Smooth muscle cell (in vitro differentiated cells): ENCODE measurements at regions not wholly inside any gene's neighbourhood (a gene's known extent, or its start where the extent isn't known, plus 50 kb on each side); places are given as distances from the start of the nearest gene placed in this dataset.

Experiments used
- DNase-seq: peaks from one replicate; lab custom pipeline; 2025; ENCODE audit not compliant: unreplicated experiment; lab: John Stamatoyannopoulos, UW
- H2AFZ ChIP-seq: fragments of 200-600 bp; sonication (generic); 2 replicates; pipeline ENCODE4 v1.6.0; 2016; ENCODE audit warnings: antibody characterized with exemption, low read depth, mild to moderate bottlenecking
- H3F3A ChIP-seq: fragments of 200-600 bp; sonication (generic); 2 replicates; pipeline ENCODE4 v1.6.0; 2017; ENCODE audit warnings: antibody characterized with exemption, low read depth
- H3K27ac ChIP-seq: fragments of 200-600 bp; sonication (generic); 2 replicates; pipeline ENCODE4 v1.5.1; 2016; ENCODE audit warnings: low read depth, mild to moderate bottlenecking
- H3K27me3 ChIP-seq: fragments of 200-600 bp; sonication (generic); 2 replicates; pipeline ENCODE4 v1.6.1; 2016; ENCODE audit warnings: low read depth, mild to moderate bottlenecking
- H3K36me3 ChIP-seq: fragments of 200-600 bp; sonication (generic); 2 replicates; pipeline ENCODE4 v1.5.1; 2016; ENCODE audit warnings: low read depth
- H3K4me1 ChIP-seq: fragments of 200-600 bp; sonication (generic); 2 replicates; pipeline ENCODE4 v1.5.1; 2016; ENCODE audit warnings: low read depth
- H3K4me2 ChIP-seq: fragments of 200-600 bp; sonication (generic); 2 replicates; pipeline ENCODE4 v1.6.0; 2016; ENCODE audit warnings: mild to moderate bottlenecking
- H3K4me3 ChIP-seq: fragments of 200-600 bp; sonication (generic); 2 replicates; pipeline ENCODE4 v1.5.1; 2016; ENCODE audit warnings: mild to moderate bottlenecking
- H3K79me2 ChIP-seq: fragments of 200-600 bp; sonication (generic); 2 replicates; pipeline ENCODE4 v1.6.0; 2016; ENCODE audit warnings: low read depth, mild to moderate bottlenecking
- H3K9ac ChIP-seq: fragments of 200-600 bp; sonication (generic); 2 replicates; pipeline ENCODE4 v1.6.0; 2016; ENCODE audit warnings: low read depth
- H3K9me3 ChIP-seq: fragments of 200-600 bp; sonication (generic); replicated peaks from 2 replicates; pipeline ENCODE4 v1.5.1; 2016; ENCODE audit warnings: low read depth
- H4K20me1 ChIP-seq: fragments of 200-600 bp; sonication (generic); 2 replicates; pipeline ENCODE4 v1.6.0; 2016; ENCODE audit warnings: low read depth
- CTCF ChIP-seq: fragments of 200-600 bp; sonication (generic); IDR thresholded peaks from 2 replicates; pipeline ENCODE4 v1.5.1; 2017; ENCODE audit warnings: borderline replicate concordance, mild to moderate bottlenecking, antibody characterized with exemption; ENCODE audit not compliant: insufficient read depth, poor library complexity, severe bottlenecking
- WGBS: methylation state at CpG from one replicate; pipeline ENCODE4 v1.1.7; 2016; ENCODE audit warnings: low lambda C conversion rate; 5-methylcytosine and 5-hydroxymethylcytosine counted together

DNA sequence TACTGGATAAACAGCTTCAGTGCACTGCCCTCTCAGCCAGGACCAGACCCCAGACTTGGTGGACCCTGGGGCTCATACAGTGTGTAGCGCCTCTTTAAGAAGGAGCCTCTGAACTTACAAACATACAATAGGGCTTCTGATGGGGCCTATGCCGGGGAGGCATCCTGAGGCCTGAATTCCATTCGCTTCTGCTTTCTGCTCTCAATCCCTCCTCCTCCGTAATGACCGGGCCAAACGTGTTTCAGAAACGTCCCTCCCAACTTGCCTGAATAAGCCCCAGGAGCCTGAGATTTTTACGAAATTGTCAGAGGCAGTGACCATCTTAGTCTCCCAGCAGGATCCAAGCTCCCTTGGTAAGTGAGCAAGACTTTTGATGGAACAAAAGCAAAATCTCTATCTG, 128.1 kb upstream of the BOD1 start:
- Histone ChIP-seq H3K4me3 (no peak overlapping the region), H3K4me2 (peak overlapping the region; percentile 17), H3K27ac (no peak overlapping the region)

GRCh38 chr5:173745123-173745522, 128.7 kb upstream of the BOD1 start:
- 73% methylated on average over 4 of the region's 4 CpGs for WGBS
- Histone ChIP-seq H3K4me2 (no peak overlapping the region), H3K4me1 (peaks cover 19% of the 10 kb centered on the region), H3K27ac (no peak overlapping the region), H3K9ac (no peak overlapping the region), H2AFZ (peak overlapping the region; percentile 87), H3K4me3 (no peak overlapping the region), H3K79me2 (no peaks in the 10 kb centered on the region), H3K27me3 (no peaks in the 10 kb centered on the region), H3K9me3 (no peaks in the 10 kb centered on the region), H3F3A (no peaks in the 10 kb centered on the region), H3K36me3 (no peaks in the 10 kb centered on the region), H4K20me1 (no peaks in the 10 kb centered on the region)
- DNase-seq = no peak
- no peak for TF ChIP-seq CTCF

More for the DNA sequence above, 128.1 kb upstream of the BOD1 start:
- Histone ChIP-seq H2AFZ (peak overlapping the region; percentile 87), H3K9me3 (no peaks in the 10 kb centered on the region), H3K4me1 (peaks cover 19% of the 10 kb centered on the region), H3K36me3 (no peaks in the 10 kb centered on the region), H3F3A (no peaks in the 10 kb centered on the region), H3K9ac (no peak overlapping the region), H3K79me2 (no peaks in the 10 kb centered on the region), H4K20me1 (no peaks in the 10 kb centered on the region), H3K27me3 (no peaks in the 10 kb centered on the region)
- no peak for TF ChIP-seq CTCF
- DNase-seq = no peak
- 41% methylated on average over 8 of the region's 8 CpGs for WGBS

- H3K4me1 ChIP-seq = peaks cover 19% of the 10 kb centered on the region
- no peaks in the 10 kb centered on the region for H3K9me3 ChIP-seq
- no peak overlapping the region for H3K9ac ChIP-seq
- H3K4me3 ChIP-seq = no peak overlapping the region
- H3K79me2 ChIP-seq = no peaks in the 10 kb centered on the region
- H3K36me3 ChIP-seq = no peaks in the 10 kb centered on the region
- no peaks in the 10 kb centered on the region for H3F3A ChIP-seq
- no peak for TF ChIP-seq CTCF
- no peak overlapping the region for H3K4me2 ChIP-seq
- H3K27ac ChIP-seq = no peak overlapping the region
- no peaks in the 10 kb centered on the region for H4K20me1 ChIP-seq
- DNase-seq = no peak
- no peak overlapping the region for H2AFZ ChIP-seq
- no peaks in the 10 kb centered on the region for H3K27me3 ChIP-seq
- 68% methylated on average over 7 of the region's 7 CpGs for WGBS
Observed at GRCh38 chr5:173745557-173745956, 129.1 kb upstream of the BOD1 start.

- no peak for TF ChIP-seq CTCF
- Histone ChIP-seq H3K36me3 (no peaks in the 10 kb centered on the region), H3K4me1 (peaks cover 19% of the 10 kb centered on the region), H4K20me1 (no peaks in the 10 kb centered on the region), H3K4me3 (no peak overlapping the region), H3K9me3 (no peaks in the 10 kb centered on the region), H3K79me2 (no peaks in the 10 kb centered on the region), H3K9ac (no peak overlapping the region), H2AFZ (no peak overlapping the region), H3K27me3 (no peaks in the 10 kb centered on the region), H3K27ac (no peak overlapping the region), H3K4me2 (no peak overlapping the region), H3F3A (no peaks in the 10 kb centered on the region)
- 57% methylated on average over 6 of the region's 6 CpGs for WGBS
- DNase-seq = no peak
Observed at GRCh38 chr5:173746047-173746646, 129.7 kb upstream of the BOD1 start.
